GM12878 (cell line): ENCODE measurements at regions not wholly inside any gene's neighbourhood (a gene's known extent, or its start where the extent isn't known, plus 50 kb on each side); places are given as distances from the start of the nearest gene placed in this dataset.

ENCODE experiments used
- ATAC-seq: fragments of 200-7000 bp; cut with Tn5 transposase; 3 replicates; pipeline ENCODE4 v1.9.1; 2020; ENCODE audit warnings: mild to moderate bottlenecking, moderate library complexity
- BruUV-seq: library from RNA; stranded (reverse); fragments of 400-500 nt; replicated peaks from 2 replicates; lab custom pipeline; 2021; lab: Mats Ljungman, UMichigan
- CTCF ChIA-PET: fragments of 300-600 bp; sonication (Branson Sonifier 250); formaldehyde crosslinking; extraction: SDS; loops from one replicate; lab custom pipeline; 2021; ENCODE audit warnings: inconsistent platforms; lab: Yijun Ruan, JAX
- POLR2A ChIA-PET: fragments of 350-600 bp; formaldehyde crosslinking; extraction: SDS; loops from one replicate; lab custom pipeline; 2021; ENCODE audit warnings: inconsistent platforms; lab: Charles Lee
- RAD21 ChIA-PET: fragments of 300-600 bp; sonication (Branson Sonifier 250); formaldehyde crosslinking; loops from one replicate; lab custom pipeline; 2023; ENCODE audit warnings: antibody characterized with exemption; ENCODE audit not compliant: unreplicated experiment; lab: Charles Lee
- SMC1A ChIA-PET: fragments of 300-600 bp; sonication (Branson Sonifier 250); formaldehyde crosslinking; loops from one replicate; lab custom pipeline; 2023; ENCODE audit not compliant: unreplicated experiment, uncharacterized antibody; lab: Charles Lee
- DNase-seq: peaks from one replicate; pipeline ENCODE4 v3.0.0-alpha.2; 2011; ENCODE audit warnings: low read depth, low spot score
- FAIRE-seq: peaks from 3 replicates; lab custom pipeline; 2011; peaks lifted over from hg19 to GRCh38; lab: Jason Lieb, UNC
- H2AFZ ChIP-seq: 2 replicates; pipeline ENCODE4 v1.6.0; 2011; ENCODE audit warnings: low read depth, low read length, control low read depth; ENCODE audit not compliant: control insufficient read depth
- H3K27ac ChIP-seq: 2 replicates; pipeline ENCODE4 v1.5.1; 2011; ENCODE audit warnings: control low read depth; ENCODE audit not compliant: control insufficient read depth, insufficient read depth
- H3K27me3 ChIP-seq, 2 experiments: replicated peaks in 1 of 2; 2 replicates each; pipeline versions ENCODE4 v1.6.0 to v1.6.1; 2011; ENCODE audit warnings: low read length in 1 of 2; ENCODE audit not compliant: control insufficient read depth in 2 of 2, insufficient read depth in 2 of 2
- H3K36me3 ChIP-seq, 2 experiments: 2 replicates each; pipeline ENCODE4 v1.5.1; 2011; ENCODE audit warnings: low read length in 1 of 2; ENCODE audit not compliant: control insufficient read depth in 2 of 2, insufficient read depth in 2 of 2
- H3K4me1 ChIP-seq: 2 replicates; pipeline ENCODE4 v1.6.1; 2011; ENCODE audit warnings: mild to moderate bottlenecking, low read length, moderate library complexity, mixed read lengths; ENCODE audit not compliant: control insufficient read depth, insufficient read depth
- H3K4me2 ChIP-seq: 2 replicates; pipeline ENCODE4 v1.6.0; 2011; ENCODE audit warnings: control low read depth; ENCODE audit not compliant: control insufficient read depth, insufficient read depth
- H3K4me3 ChIP-seq: fragments of 200-600 bp; sonication (generic); 2 replicates; pipeline ENCODE4 v1.5.1; 2016
- H3K79me2 ChIP-seq: 2 replicates; pipeline ENCODE4 v1.6.0; 2011; ENCODE audit warnings: low read length; ENCODE audit not compliant: control insufficient read depth, insufficient read depth
- H3K9ac ChIP-seq: 2 replicates; pipeline ENCODE4 v1.8.0; 2011; ENCODE audit warnings: low read length, control low read depth, mixed read lengths; ENCODE audit not compliant: control insufficient read depth, insufficient read depth
- H3K9me3 ChIP-seq: replicated peaks from 3 replicates; pipeline ENCODE4 v1.5.1; 2011; ENCODE audit warnings: mild to moderate bottlenecking, low read length; ENCODE audit not compliant: control insufficient read depth, insufficient read depth
- H4K20me1 ChIP-seq: 2 replicates; pipeline ENCODE4 v1.6.0; 2011; ENCODE audit not compliant: control insufficient read depth, insufficient read depth
- BCL11A ChIP-seq: IDR thresholded peaks from 2 replicates; pipeline ENCODE4 v1.6.1; 2011; ENCODE audit warnings: low read depth, low read length
- BMI1 ChIP-seq: fragments of 450-650 bp; IDR thresholded peaks from 2 replicates; pipeline ENCODE4 v1.6.1; 2016; ENCODE audit warnings: mild to moderate bottlenecking, moderate library complexity, borderline replicate concordance
- BRCA1 ChIP-seq: IDR thresholded peaks from 2 replicates; pipeline ENCODE4 v1.6.1; 2011; ENCODE audit warnings: low read depth, low read length, improper control_type of control experiment
- CBX5 ChIP-seq: sonication (generic); IDR thresholded peaks from 2 replicates; pipeline ENCODE4 v1.6.1; 2016; ENCODE audit warnings: low read depth, moderate library complexity, mild to moderate bottlenecking, inconsistent platforms
- CREB1 ChIP-seq: IDR thresholded peaks from 2 replicates; pipeline ENCODE4 v1.6.1; 2012; ENCODE audit warnings: low read depth, mild to moderate bottlenecking, inconsistent platforms
- HCFC1 ChIP-seq: fragments of 150-350 bp; IDR thresholded peaks from 2 replicates; pipeline ENCODE4 v1.6.1; 2014; ENCODE audit warnings: low read length
- KDM1A ChIP-seq: fragments of 200-600 bp; sonication (generic); IDR thresholded peaks from 2 replicates; pipeline ENCODE4 v1.6.1; 2016; ENCODE audit warnings: borderline replicate concordance
- MAX ChIP-seq: IDR thresholded peaks from 2 replicates; pipeline ENCODE4 v1.6.1; 2012; ENCODE audit warnings: low read depth, low read length, improper control_type of control experiment
- NBN ChIP-seq: fragments of 450-650 bp; IDR thresholded peaks from 2 replicates; pipeline ENCODE4 v1.6.1; 2016
- NFIC ChIP-seq: IDR thresholded peaks from 2 replicates; pipeline ENCODE4 v1.6.1; 2012; ENCODE audit warnings: low read depth, mild to moderate bottlenecking, inconsistent platforms, low read length, moderate library complexity
- SIN3A ChIP-seq: IDR thresholded peaks from 2 replicates; pipeline ENCODE4 v1.6.1; 2012; ENCODE audit warnings: low read depth, low read length, improper control_type of control experiment
- USF1 ChIP-seq: IDR thresholded peaks from 2 replicates; pipeline ENCODE4 v1.6.1; 2011; ENCODE audit warnings: borderline replicate concordance, low read depth, mild to moderate bottlenecking, moderate library complexity, mixed read lengths, low read length; ENCODE audit not compliant: insufficient read depth; ENCODE audit errors: extremely low read length
- YY1 ChIP-seq: IDR thresholded peaks from 2 replicates; pipeline ENCODE4 v1.6.1; 2011; ENCODE audit warnings: low read depth, mild to moderate bottlenecking, low read length
- WGBS: methylation state at CpG from one replicate; pipeline ENCODE4 v1.1.6; 2016; ENCODE audit warnings: low lambda C conversion rate; ENCODE audit not compliant: insufficient replicate concordance, insufficient coverage; ENCODE audit errors: missing lambda C conversion rate; 5-methylcytosine and 5-hydroxymethylcytosine counted together
- in situ Hi-C: fragments of 300-500 bp; cut with MboI; formaldehyde crosslinking; loops from 9 replicates; pipeline ENCODE4 v1.14.3; 2018; ENCODE audit warnings: mixed read lengths
- intact Hi-C: fragments of 100-400 bp; cut with micrococcal nuclease; formaldehyde crosslinking; loops from one replicate; pipeline ENCODE4 v1.14.2; 2022; ENCODE audit not compliant: unreplicated experiment

- Histone ChIP-seq H2AFZ (no peak overlapping the region), H3K4me3 (no peak overlapping the region), H3K79me2 (no peaks in the 10 kb centered on the region), H3K36me3 (no peaks in the 10 kb centered on the region), H3K4me2 (no peak overlapping the region), H3K27ac (no peak overlapping the region), H4K20me1 (no peaks in the 10 kb centered on the region), H3K27me3 (no peaks in the 10 kb centered on the region), H3K9ac (no peak overlapping the region), H3K4me1 (no peaks in the 10 kb centered on the region), H3K9me3 (no peaks in the 10 kb centered on the region)
- no peak for ATAC-seq
- RAD21 ChIA-PET, result no interaction called here
- no peak for DNase-seq
- CTCF ChIA-PET, result no interaction called here
- SMC1A ChIA-PET, result no interaction called here
- POLR2A ChIA-PET, result no interaction called here
- no peak for FAIRE-seq
- no TSS peak for BruUV-seq
- WGBS, result 43% methylated on average over 1 of the region's 1 CpG
- in situ Hi-C loops, result no loop called here
- intact Hi-C loops, result no loop called here
- TF ChIP-seq BCL11A (no peak), NFIC (no peak), KDM1A (no peak), BRCA1 (no peak), CBX5 (no peak), USF1 (no peak), YY1 (no peak), SIN3A (no peak), HCFC1 (no peak)
Observed at GRCh38 chr2:21519412-21519811, 395.6 kb downstream of the TDRD15 start.

GRCh38 chr2:21519821-21520220, 396.1 kb downstream of the TDRD15 start:
- Histone ChIP-seq H3K9me3 (no peaks in the 10 kb centered on the region), H3K4me1 (no peaks in the 10 kb centered on the region), H3K36me3 (no peaks in the 10 kb centered on the region), H2AFZ (no peak overlapping the region), H3K9ac (no peak overlapping the region)
- CTCF ChIA-PET, result no interaction called here
- DNase-seq, result no peak
- no peak for TF ChIP-seq BMI1
- no peak for TF ChIP-seq NBN
- no peak for TF ChIP-seq MAX
- no peak for TF ChIP-seq CREB1
- TF ChIP-seq, all 136 proteins: peak for 0
- WGBS, result 8% methylated on average over 4 of the region's 4 CpGs
- FAIRE-seq (no peak), ATAC-seq (no peak)
- ChIA-PET RAD21 (no interaction called here), POLR2A (no interaction called here), SMC1A (no interaction called here)
- H3K27ac ChIP-seq, result no peak overlapping the region
- intact Hi-C loops (no loop called here), in situ Hi-C loops (no loop called here)
- H3K4me3 ChIP-seq, result no peak overlapping the region
- BruUV-seq, result no TSS peak
- no peaks in the 10 kb centered on the region for H4K20me1 ChIP-seq
- H3K4me2 ChIP-seq, result no peak overlapping the region
- H3K79me2 ChIP-seq, result no peaks in the 10 kb centered on the region
- H3K27me3 ChIP-seq, result no peaks in the 10 kb centered on the region
